Loucy (cell line): ENCODE measurements at regions not wholly inside any gene's neighbourhood (a gene's known extent, or its start where the extent isn't known, plus 50 kb on each side); places are given as distances from the start of the nearest gene placed in this dataset.

Source experiments
- H2AFZ ChIP-seq: fragments of 200-600 bp; sonication (generic); 2 replicates; pipeline ENCODE4 v1.6.0; 2016; ENCODE audit warnings: antibody characterized with exemption, mild to moderate bottlenecking, low read length, moderate library complexity
- H3F3A ChIP-seq: fragments of 200-600 bp; 2 replicates; pipeline ENCODE4 v1.6.0; 2016; ENCODE audit warnings: antibody characterized with exemption, low read depth, mild to moderate bottlenecking
- H3K27me3 ChIP-seq: fragments of 200-600 bp; sonication (generic); 2 replicates; pipeline ENCODE4 v1.6.1; 2014; ENCODE audit warnings: low read length, mild to moderate bottlenecking; ENCODE audit not compliant: insufficient read depth, poor library complexity, severe bottlenecking
- H3K36me3 ChIP-seq: fragments of 200-600 bp; sonication (generic); 2 replicates; pipeline ENCODE4 v1.6.1; 2016; ENCODE audit warnings: low read length; ENCODE audit not compliant: insufficient read depth
- H3K4me1 ChIP-seq: fragments of 200-600 bp; sonication (generic); 2 replicates; pipeline ENCODE4 v1.5.1; 2014; ENCODE audit warnings: low read length, mild to moderate bottlenecking; ENCODE audit not compliant: insufficient read depth, poor library complexity, severe bottlenecking
- H3K4me2 ChIP-seq: fragments of 200-600 bp; sonication (generic); 2 replicates; pipeline ENCODE4 v1.6.0; 2014; ENCODE audit warnings: antibody characterized with exemption, low read length, low read depth, mild to moderate bottlenecking; ENCODE audit not compliant: poor library complexity, severe bottlenecking
- H3K4me3 ChIP-seq: fragments of 200-600 bp; sonication (generic); 2 replicates; pipeline ENCODE4 v1.5.1; 2014; ENCODE audit warnings: low read length, mild to moderate bottlenecking, mixed read lengths; ENCODE audit not compliant: poor library complexity, severe bottlenecking
- H3K79me2 ChIP-seq: fragments of 200-600 bp; sonication (generic); 2 replicates; pipeline ENCODE4 v1.6.1; 2014; ENCODE audit warnings: low read length; ENCODE audit not compliant: insufficient read depth
- H3K9ac ChIP-seq: fragments of 200-600 bp; sonication (generic); 2 replicates; pipeline ENCODE4 v1.6.0; 2014; ENCODE audit warnings: mild to moderate bottlenecking, low read depth, low read length, moderate library complexity; ENCODE audit not compliant: poor library complexity, severe bottlenecking
- H3K9me2 ChIP-seq: fragments of 200-600 bp; sonication (generic); replicated peaks from 2 replicates; pipeline ENCODE4 v1.6.1; 2016; ENCODE audit warnings: low read depth, low read length, mixed read lengths
- H3K9me3 ChIP-seq: fragments of 200-600 bp; sonication (generic); 2 replicates; pipeline ENCODE4 v1.6.1; 2014; ENCODE audit warnings: mild to moderate bottlenecking, antibody characterized with exemption, low read length, low read depth; ENCODE audit not compliant: insufficient read depth
- H4K20me1 ChIP-seq: fragments of 200-600 bp; sonication (generic); 2 replicates; pipeline ENCODE4 v1.6.0; 2014; ENCODE audit warnings: antibody characterized with exemption, low read length, mild to moderate bottlenecking; ENCODE audit not compliant: insufficient read depth, poor library complexity, severe bottlenecking
- EZH2phosphoT487 ChIP-seq: fragments of 200-600 bp; IDR thresholded peaks from 2 replicates; pipeline ENCODE4 v1.6.1; 2018; ENCODE audit warnings: antibody characterized with exemption, mild to moderate bottlenecking, moderate library complexity, borderline replicate concordance
- TF ChIP-seq, protein P1 (sequence below): fragments of 200-600 bp; sonication (generic); conservative IDR thresholded peaks from 2 replicates; pipeline ENCODE4 v1.5.1; 2014; ENCODE audit warnings: mild to moderate bottlenecking, antibody characterized with exemption, low read length

DNA sequence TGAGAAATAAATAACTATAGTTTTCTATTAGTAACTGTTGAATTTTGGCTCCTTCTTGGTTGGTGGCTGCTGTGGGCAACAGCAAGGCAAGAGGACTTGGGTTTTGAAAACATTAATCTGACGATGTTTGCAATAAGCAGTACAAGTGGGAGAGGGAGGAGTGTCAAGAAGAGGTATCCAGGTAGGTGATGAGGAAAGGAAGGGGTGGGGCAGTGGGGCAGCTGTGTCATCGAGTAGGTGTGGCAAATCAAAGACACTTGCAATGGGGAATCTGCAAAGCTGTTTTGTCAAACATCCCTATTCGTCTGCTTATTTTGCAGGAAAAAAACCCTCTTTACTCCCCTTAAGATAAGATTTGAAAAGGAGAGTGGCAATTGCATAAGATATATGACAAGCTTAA, 171.9 kb upstream of the MAP3K7 start:
- Histone ChIP-seq H3K79me2 (no peaks in the 10 kb centered on the region), H3K9me3 (no peaks in the 10 kb centered on the region), H3K27me3 (no peaks in the 10 kb centered on the region), H3F3A (no peaks in the 10 kb centered on the region), H3K9ac (no peak overlapping the region), H3K4me1 (no peaks in the 10 kb centered on the region), H2AFZ (no peak overlapping the region), H3K4me2 (no peak overlapping the region), H3K36me3 (no peaks in the 10 kb centered on the region), H3K4me3 (no peak overlapping the region), H3K9me2 (no peaks in the 10 kb centered on the region), H4K20me1 (no peaks in the 10 kb centered on the region)
- TF ChIP-seq EZH2phosphoT487, result no peak
- TF ChIP-seq, protein P1, sequence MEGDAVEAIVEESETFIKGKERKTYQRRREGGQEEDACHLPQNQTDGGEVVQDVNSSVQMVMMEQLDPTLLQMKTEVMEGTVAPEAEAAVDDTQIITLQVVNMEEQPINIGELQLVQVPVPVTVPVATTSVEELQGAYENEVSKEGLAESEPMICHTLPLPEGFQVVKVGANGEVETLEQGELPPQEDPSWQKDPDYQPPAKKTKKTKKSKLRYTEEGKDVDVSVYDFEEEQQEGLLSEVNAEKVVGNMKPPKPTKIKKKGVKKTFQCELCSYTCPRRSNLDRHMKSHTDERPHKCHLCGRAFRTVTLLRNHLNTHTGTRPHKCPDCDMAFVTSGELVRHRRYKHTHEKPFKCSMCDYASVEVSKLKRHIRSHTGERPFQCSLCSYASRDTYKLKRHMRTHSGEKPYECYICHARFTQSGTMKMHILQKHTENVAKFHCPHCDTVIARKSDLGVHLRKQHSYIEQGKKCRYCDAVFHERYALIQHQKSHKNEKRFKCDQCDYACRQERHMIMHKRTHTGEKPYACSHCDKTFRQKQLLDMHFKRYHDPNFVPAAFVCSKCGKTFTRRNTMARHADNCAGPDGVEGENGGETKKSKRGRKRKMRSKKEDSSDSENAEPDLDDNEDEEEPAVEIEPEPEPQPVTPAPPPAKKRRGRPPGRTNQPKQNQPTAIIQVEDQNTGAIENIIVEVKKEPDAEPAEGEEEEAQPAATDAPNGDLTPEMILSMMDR, result no peak

DNA sequence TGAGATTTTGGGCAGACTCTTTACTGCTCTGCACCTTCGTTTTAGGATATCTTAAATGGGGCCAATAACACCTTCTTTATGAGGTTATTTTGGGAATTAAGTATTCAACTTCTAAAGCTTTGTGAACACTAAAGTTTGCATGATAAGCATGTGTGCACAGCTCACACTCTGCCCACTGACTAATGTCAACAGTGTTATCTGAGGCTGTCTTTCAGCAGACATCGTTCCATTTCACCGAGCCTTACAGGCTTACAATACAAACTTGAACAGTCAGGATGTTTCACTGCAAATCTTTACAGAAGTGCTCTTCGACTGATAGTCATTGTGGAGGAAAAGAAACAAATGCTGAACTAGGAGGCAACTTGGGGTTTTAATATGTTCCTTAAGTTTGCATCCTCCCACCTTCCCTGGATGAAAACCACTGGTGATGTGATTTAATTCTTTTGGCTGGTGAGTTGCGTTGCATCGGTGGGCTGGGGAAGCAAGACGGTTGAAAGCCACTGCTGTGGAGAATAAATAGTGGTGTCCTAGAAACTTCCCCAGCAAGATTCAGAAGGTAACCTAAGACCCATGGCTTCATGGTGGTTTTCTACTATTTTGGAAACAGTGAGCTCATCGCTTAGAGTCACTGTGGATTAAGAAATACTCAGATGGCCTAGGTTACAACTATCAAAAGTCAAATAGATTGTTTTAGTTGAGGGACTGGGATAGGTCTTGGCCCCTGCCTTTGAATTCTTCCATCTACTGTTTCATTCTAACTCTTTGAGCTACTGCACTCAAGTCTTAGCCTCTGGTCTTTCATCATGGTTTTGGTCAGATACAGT, 167.2 kb upstream of the MAP3K7 start:
- Histone ChIP-seq H2AFZ (no peak overlapping the region), H4K20me1 (no peaks in the 10 kb centered on the region), H3K4me1 (no peaks in the 10 kb centered on the region), H3K9ac (no peak overlapping the region), H3K36me3 (no peaks in the 10 kb centered on the region), H3K79me2 (no peaks in the 10 kb centered on the region), H3K4me2 (no peak overlapping the region), H3K4me3 (no peak overlapping the region), H3F3A (no peaks in the 10 kb centered on the region), H3K9me2 (no peaks in the 10 kb centered on the region; the same call in 1 of the 2 replicates), H3K9me3 (no peaks in the 10 kb centered on the region), H3K27me3 (no peaks in the 10 kb centered on the region)
- no peak for TF ChIP-seq EZH2phosphoT487
- TF ChIP-seq, protein P1, result no peak

DNA sequence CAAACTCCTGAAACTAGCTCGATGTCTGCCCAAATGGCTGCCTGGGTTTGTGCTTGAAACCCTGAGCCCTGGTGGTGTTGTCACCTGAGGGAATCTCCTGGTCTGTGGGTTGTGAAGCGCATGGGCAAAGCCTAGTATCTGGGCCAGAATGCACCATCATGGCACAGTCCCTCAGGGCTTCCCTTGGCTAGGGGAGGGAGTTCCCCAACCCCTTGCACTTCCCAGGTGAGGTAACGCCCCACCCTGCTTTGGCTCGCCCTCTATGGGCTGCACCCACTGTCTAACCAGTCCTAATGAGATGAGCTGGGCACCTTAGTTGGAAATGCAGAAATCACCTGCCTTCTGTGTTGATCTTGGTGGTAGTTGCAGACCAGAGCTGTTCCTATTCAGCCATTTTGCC, 152.9 kb upstream of the MAP3K7 start:
- Histone ChIP-seq H3K9me2 (no peaks in the 10 kb centered on the region), H3K36me3 (no peaks in the 10 kb centered on the region), H3K4me1 (no peaks in the 10 kb centered on the region), H3F3A (no peaks in the 10 kb centered on the region), H3K9ac (no peak overlapping the region), H3K9me3 (no peaks in the 10 kb centered on the region), H3K79me2 (no peaks in the 10 kb centered on the region), H3K27me3 (no peaks in the 10 kb centered on the region), H4K20me1 (no peaks in the 10 kb centered on the region), H3K4me3 (no peak overlapping the region), H3K4me2 (no peak overlapping the region), H2AFZ (no peak overlapping the region)
- TF ChIP-seq, protein P1, result no peak
- TF ChIP-seq EZH2phosphoT487, result no peak
